ENCODE measurements at regions not wholly inside any gene's neighbourhood (a gene's known extent, or its start where the extent isn't known, plus 50 kb on each side); places are given as distances from the start of the nearest gene placed in this dataset.

DNA sequence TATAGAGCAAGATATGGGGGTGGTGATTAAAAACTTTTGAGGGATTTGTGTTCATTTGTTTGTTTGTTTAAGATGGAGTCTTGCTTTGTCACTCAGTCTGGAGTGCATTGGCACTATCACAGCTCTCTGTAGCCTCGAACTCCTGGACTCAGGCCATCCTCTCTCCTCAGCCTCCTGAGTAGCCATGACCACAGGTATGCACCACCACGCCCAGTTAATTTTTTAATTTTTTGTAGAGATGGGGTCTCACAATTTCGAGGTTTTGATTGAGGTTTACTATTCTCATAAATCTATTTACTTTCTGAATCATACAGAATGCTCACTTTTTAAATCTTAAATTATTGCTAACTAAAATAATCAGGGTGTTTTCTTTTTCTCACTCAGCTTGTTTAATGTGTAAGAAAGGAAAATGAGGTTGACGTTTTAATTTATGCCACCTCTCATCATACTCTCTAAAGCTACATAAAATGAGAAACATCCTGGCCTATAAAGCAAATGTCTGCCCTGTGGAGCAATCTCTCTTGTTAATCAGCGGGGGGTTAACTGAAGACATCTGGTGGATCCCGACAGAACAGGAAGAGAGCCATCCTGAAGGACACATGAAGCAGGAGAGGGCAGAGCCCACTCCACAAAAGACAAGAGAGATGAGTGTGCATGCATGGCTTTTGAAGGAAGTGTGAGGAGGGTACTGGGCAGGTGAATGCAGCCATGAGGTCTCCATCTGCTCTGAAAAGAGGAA lies 589.1 kb upstream of the SLC8A1 start:
- DNase-seq (ENCODE audit: low read depth, low spot score): no peak

DNA sequence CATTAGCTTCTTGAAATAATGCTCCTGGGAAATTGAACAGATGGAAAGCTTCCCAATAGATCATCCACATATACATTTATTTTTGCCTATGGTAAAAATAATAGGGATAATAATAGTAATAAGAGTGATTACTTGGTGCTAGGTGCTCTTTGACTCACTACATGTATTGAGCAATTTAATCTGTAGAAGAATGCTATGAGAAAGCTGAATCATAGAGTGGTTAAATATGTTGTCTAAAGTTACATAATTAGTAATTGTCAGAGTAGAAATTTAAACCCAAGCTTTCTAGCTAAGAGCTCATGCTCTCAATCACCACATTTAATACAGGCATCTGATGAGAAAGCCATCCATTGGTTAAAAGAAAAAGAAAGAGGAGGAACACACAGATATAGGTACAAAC lies 590.5 kb upstream of the SLC8A1 start:
- no peak for DNase-seq (ENCODE audit: low read depth, low spot score)

DNA sequence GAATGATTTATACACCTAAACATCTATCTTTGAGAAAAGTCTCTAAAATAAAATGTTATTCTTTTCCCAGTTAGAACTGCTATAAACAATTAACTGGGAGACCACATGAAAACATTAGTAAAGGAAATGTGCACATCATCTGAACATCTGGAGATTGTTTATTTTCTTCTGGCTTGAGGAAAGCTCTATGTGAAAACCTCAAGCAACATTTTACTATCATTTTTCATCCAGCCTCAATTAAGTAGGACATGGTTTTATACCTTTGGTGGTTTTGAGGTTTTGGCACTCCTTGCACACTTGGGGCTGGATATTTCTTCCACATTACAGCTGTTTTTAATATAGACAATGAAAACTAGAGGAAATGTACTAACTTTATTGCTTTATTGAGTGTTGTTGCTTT lies 609.5 kb upstream of the SLC8A1 start:
- no peak for DNase-seq (ENCODE audit: low read depth, low spot score)

DNA sequence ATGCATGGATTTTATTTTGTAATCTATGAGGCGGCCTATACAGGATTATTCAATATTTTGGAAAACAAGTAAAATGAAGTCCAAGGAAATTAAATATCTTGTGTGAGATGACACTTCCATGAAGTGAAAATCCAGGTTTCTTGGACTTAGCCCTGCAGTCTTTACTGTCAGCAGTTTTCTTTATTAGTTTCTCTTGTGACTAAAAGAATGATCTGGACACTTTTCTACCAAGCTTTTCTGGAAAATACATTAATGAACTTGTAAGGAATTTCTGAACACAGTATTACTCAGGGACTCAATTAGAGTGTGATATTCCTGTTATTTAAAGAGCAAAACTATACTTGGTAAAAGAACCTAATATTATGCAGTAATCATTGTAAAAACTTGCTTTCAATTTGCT lies 610.4 kb upstream of the SLC8A1 start:
- DNase-seq (ENCODE audit: low read depth, low spot score): no peak

DNA sequence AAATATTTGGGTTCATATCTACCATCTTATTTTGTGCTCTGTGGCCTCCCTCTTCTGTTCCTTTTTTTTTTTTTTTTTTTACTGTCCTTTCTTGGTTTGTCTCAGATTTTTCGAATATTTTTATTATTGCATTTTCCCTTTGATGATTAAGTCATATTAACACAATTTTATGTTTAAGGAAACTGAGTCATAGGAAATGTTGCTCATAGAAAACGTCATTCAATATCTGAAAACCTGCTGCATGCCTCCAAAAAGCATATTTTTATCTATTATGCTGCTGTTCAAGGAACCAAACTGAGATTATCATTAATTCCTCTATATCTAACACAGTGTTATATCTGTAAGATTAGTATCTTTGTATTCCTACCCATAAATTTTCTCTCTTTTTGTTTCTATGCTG lies 614.3 kb upstream of the SLC8A1 start:
- no peak for DNase-seq (ENCODE audit: low read depth, low spot score)

DNA sequence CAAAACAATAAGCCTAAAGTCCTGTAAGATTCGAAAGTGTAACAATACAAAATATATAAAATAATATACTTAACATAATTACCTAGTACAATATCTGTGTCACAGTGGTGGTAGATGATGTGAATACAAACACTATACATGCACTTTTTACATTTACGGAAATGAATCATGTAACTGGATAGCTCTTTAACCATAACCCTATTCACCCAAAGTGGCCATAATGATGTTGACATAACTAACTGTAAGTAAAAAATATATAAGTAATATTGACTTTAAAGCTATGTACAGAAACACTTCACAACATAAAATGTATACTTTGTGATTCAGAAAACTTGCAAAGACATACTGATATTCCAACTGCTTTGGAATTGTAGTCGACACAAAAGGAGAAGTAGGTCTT lies 616.9 kb upstream of the SLC8A1 start:
- no peak for DNase-seq (ENCODE audit: low read depth, low spot score)

DNA sequence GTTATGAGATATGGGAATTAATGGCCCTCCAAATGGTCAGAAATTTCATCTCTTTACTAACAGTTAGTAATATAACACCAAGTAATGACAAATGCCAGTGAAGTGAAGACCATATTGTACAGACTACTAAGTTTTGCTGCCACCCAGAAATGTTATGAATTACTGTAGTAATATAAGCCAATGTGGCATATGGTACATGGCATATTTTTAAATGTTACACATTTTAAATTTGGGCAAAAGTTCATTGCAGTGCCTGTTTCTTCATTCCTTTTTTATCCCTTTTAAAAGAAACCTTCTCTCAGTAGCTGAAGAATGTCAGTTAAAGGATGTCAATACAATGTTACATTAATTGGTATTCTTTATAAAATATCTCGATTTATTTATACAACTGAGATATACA lies 626.5 kb upstream of the SLC8A1 start:
- DNase-seq (ENCODE audit: low read depth, low spot score): no peak

DNA sequence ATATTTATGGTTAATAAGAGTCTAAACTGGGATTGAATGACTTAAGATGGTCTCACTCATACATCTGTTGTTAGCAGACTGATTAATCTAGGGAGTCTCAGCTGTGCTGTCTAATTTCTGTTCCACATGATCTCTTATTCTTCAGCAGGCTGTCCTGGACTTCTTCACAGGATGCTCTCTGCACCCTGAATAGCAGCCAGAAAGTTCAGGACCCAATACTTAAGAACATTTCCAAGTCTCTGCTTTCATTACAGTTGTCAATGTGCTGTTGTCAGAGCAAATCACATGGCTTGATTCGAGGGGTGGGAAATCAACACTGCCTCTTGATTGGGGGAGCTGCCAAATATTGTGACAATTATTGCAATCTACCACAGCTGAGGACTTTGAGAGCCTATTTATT lies 627.1 kb upstream of the SLC8A1 start:
- no peak for DNase-seq (ENCODE audit: low read depth, low spot score)

DNA sequence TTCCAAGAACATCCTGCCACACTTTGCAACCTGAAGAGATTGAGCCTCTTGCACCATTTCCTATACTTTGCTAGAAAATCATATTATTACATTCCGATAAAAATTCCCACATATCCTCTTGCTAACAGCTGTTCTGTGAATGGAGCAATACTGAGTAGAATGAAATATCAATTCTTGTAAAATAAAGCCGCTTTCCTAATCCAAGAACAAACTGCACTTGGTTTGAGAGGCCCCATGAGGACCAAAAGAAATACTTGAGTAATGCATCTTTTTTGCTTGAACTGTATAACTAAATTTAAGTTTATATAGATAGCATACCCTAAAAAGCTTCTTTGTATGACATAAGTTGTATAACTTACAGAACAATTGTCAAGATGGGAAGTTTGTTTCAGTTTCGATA lies 632.4 kb upstream of the SLC8A1 start:
- no peak for DNase-seq (ENCODE audit: low read depth, low spot score)

DNA sequence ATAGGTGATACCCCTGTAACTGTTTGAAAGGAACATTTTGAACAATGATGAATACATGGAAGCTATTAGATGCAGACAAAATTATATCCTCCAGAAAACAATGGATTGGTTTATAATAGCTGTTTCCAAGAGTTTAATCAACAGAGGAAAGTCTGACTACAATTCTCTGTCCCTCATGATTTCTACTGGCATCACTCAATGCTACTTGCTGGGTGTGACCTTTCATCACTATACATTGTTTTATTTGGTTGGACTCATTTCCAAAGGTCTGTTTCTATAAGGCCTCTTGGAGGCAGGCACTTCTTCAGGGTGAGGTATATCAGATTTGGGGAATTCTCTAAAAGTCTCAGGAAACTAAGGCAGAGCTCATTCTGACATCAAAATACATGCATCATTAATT lies 636.1 kb upstream of the SLC8A1 start:
- no peak for DNase-seq (ENCODE audit: low read depth, low spot score)

DNA sequence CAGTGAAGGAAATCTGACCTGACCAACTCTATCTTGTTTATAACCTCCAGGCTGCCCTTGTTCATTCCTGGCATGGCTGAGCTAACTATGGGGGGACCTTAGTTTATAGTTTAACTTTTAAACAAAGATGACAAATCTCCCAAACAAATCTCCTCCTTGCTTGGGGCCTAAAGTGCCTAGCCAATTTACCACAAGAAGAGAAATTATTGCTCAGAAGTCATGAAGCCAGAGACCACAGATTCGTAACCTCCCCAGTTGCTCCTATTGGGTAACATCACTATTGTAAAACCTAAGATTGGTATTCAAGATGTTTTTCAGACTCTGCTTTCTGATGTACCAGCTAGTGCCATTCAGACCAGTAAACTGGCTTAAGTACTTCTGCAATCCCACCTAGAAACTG lies 649.4 kb upstream of the SLC8A1 start:
- DNase-seq (ENCODE audit: low read depth, low spot score): no peak

DNA sequence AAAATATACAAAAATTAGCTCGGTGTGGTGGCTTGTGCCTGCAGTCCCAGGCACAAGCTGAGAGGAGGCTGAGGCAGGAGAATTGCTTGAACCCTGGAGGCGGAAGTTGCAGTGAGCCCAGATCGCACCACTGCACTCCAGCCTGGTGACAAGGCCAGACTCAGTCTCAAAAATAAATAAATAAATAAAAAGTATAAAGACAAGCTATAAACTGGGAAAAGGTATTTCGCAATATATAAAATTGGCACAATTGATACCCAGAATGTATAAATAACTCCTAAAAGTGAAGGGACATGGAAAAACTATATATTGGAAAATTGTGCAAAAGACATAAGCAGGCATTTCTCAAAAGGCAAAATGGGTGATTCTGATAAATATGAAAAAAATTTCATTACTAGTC lies 657.9 kb upstream of the SLC8A1 start:
- no peak for DNase-seq (ENCODE audit: low read depth, low spot score)

DNA sequence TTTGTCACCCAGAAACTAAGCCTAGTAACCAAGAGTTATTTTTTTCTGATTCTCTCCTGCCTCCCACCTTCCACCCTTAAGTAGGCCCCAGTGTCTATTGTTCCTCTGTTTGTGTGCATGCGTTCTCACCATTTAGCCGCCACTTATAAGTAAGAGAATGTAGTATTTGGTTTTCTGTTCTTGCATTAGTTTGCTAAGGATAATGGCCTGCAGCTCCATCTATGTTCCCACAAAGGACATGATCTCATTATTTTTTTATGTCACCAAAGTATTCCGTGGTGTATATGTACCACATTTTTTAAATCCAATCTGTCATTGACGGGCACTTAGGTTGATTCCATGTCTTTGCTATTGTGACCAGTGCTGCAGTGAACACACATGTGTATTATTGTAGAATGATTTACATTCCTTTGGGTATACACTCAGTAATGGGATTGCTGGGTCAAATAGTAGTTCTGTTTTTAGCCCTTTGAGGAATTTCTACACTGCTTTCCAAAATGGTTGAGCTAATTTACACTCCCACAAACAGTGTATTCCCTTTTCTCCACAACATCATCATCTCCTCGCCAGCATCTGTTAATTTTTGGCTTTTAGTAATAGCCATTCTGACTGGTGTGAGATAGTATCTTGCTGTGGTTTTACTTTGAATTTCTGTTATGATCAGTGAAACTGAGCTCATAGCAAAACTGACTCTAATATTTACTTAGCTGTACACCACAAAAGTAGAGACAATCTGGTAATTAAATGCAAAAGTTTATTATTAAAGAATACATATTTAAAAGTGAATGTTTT lies 660.1 kb upstream of the SLC8A1 start:
- no peak for DNase-seq (ENCODE audit: low read depth, low spot score)

DNA sequence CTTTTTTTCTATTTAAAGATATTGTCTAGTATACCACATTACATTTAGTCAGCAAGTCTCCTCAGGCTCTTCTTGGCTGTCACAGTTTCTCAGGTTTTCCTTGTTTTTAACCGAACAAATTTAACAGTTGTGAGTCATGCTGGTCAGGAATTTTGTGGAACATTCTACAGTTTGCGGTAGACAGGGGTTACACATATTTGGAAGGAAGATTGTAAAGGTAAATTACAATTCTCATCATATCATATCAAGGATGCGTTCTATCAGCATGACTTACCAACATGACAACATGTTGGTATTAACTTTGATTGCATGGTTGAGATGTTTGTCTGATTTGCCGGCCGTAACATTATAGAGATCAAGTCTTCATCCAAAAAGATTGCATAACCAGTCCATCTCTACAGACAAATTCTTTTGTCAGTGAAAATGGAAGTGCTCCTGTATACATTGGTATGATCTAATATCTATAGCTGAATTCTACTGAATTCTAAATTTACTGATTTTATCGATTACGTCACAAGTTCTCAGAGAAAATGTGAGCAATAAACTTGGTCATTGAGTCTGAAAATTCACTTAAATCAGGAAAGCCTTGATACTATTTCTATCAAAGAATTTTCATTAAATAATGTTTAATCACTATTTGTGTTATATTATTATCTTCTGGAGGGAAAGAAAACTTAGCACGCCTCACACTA lies 664.4 kb upstream of the SLC8A1 start:
- no peak for DNase-seq (ENCODE audit: low read depth, low spot score)

DNA sequence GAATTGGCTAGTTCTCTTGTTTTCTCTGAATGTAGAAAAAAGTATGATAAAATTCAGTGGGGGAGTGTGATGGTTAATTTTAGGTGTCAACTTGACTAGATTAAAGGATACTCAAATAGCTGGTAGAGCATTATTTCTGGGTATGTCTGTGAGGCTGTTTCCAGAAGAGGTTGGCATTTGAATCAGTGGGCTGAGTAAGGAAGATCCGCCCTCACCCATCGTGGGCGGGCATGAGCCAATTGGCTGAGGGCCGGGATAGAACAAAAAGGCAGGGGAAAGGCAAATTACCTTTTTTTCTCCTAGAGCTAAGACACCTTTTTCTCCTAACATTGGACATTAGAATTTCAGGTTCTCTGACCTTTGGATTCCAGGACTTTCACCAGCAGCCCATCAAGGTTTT lies 667.6 kb upstream of the SLC8A1 start:
- no peak for DNase-seq (ENCODE audit: low read depth, low spot score)

DNA sequence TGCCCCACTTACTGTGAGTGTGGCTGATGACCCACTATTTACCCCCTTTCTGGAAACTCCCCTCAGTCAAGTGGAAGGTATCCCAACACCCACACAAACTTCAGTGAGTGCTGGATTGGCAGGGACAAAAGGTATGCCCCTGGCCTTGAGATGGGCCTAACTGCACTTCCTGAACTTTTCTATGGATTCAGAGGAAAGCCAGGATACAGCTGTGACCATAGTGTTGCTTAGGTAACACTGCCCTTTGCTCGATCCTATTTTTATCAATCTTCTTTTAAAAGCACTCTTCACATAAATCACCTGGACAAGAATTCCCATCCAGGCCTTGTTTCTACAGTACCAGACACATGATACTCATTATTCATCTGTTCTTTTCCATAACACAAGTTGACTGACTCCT lies 671.5 kb upstream of the SLC8A1 start:
- no peak for DNase-seq (ENCODE audit: low read depth, low spot score)

DNA sequence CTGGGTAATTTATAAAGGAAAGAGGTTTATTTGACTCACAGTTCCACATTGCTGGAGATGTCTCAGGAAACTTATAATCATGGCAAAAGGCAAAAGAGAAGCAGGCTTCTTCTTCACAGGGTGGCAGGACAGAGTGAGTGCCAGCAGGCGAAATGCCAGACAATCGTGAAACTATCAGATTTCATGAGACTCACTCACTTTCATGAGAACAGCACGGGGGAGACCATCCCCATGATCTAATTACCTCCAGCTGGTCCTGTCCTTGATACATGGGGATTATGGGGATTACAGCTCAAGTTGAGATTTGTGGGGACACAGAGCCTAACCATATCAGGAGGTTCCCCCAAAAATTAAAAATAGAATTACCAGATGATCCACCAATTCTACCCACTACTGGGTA lies 675.5 kb upstream of the SLC8A1 start:
- DNase-seq (ENCODE audit: low read depth, low spot score): no peak

DNA sequence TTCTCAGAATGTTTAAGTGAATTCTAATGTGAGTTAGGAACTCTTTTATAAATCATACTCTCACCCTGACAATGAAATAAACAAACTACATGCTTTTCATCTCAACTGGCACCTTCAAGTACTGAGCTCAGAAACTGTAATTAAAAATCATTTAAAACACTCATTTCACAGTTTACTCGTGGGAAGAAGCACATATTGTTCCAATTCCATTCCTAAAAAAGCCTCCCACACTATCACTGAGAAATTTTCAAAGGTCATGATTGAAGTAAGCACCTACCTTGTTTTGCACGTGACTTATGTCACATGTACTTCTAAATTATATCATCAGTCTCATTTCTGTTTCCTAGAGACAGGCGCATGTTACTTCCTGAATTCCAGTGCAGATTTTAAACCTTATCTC lies 678.1 kb upstream of the SLC8A1 start:
- DNase-seq (ENCODE audit: low read depth, low spot score): no peak

DNA sequence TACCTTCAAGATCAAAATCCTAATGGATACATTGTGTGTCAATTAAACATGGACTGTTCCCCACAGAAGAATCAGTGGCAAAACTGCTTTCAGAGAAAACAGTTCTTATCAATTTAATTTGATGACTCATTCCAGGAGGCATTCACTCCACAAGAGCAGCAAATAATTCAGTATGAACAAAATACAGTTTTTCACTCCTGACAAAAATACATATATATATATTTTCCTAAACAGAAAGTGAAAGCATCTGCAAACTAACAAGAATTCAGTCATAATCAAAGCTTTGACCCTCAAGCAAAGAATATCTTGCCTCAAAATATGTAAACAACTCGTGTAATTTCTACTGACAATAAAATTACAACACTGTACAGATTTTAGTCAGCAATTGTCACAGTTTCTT lies 685.1 kb upstream of the SLC8A1 start:
- DNase-seq (ENCODE audit: low read depth, low spot score): no peak

DNA sequence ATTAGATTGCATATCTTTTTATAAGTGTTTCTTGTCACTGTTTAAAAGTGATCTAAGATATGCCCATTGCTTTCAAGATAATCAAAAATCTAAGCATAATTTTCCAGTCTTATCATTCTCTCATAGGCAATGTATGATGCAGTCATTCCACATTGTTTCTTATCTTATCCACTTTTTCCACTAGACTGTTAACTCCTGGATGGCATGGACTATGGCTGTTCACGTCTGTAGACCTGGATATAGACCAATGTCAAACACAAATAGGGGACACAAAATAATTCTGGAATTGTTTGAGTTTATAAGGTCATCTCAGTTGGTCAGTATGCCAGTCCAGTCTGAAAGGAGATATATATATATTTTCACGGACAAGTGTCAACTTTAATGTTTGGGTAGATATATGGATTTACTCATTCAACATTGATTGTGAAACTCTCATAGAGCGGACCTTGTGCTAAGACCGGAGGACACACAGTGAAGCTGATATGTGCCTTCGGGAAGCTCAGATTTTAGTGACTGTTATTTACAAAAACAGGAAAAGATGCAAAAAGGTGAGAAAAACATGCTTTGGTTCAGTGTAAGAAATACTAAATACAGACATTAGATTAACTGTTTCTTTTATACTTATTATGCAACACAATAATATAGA lies 689.4 kb upstream of the SLC8A1 start:
- DNase-seq (ENCODE audit: low read depth, low spot score): no peak

DNA sequence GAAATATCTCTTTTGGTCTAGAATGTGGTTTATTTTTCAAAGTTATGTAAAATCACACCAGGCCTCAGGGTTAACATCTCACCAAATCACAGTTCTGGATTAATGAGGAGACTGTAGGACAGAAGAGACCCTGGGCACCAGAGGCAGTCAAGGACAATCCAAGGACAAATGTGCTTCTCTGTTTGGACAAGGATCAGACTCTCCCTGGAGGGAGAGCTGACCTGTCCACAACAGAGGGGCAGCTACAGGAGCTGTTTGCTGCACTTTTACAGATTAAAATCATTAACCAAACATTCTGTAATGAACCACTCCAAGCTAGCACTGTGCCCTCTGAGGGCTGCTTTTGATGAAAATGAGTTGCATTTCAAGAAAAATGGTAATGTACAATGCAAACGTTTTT lies 690.6 kb upstream of the SLC8A1 start:
- DNase-seq (ENCODE audit: low read depth, low spot score): no peak

DNA sequence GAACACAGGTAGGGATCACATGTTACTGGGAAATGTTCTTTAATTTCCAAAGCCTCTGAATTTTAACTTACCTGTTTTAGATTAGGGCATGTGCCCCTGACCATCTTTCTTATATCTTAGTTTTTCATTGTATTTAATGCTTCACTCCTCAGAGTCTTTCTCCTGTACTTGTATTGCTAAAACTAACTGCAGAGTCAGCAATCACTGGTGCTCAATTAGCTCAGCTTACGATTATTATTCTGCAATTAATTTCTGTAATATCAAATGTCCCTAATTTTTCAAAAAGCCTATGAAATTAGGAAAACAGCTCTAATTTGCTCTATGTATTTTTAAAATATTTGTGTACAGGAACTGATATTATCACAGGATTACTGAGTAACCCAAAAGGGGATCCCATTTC lies 693.2 kb upstream of the SLC8A1 start:
- DNase-seq (ENCODE audit: low read depth, low spot score): no peak

Measured in iPS DF 19.7 (cell line).